Keratinocyte (primary cell): ENCODE measurements at regions not wholly inside any gene's neighbourhood (a gene's known extent, or its start where the extent isn't known, plus 50 kb on each side); places are given as distances from the start of the nearest gene placed in this dataset.

ENCODE experiments used
- DNase-seq: peaks from one replicate; pipeline ENCODE4 v3.0.0-alpha.2; 2011; ENCODE audit warnings: low read depth, missing footprints, low spot score
- FAIRE-seq: peaks from 2 replicates; lab custom pipeline; 2011; peaks lifted over from hg19 to GRCh38; lab: Jason Lieb, UNC
- H2AFZ ChIP-seq: 2 replicates; pipeline ENCODE4 v1.6.0; 2012; ENCODE audit warnings: low read length, control low read depth, inconsistent platforms; ENCODE audit not compliant: control insufficient read depth
- H3K27ac ChIP-seq: 2 replicates; pipeline ENCODE4 v1.5.1; 2011; ENCODE audit warnings: low read length; ENCODE audit not compliant: control insufficient read depth, insufficient read depth
- H3K27me3 ChIP-seq: 3 replicates; pipeline ENCODE4 v1.6.0; 2011; ENCODE audit warnings: low read length; ENCODE audit not compliant: control insufficient read depth, insufficient read depth; ENCODE audit errors: extremely low read depth
- H3K36me3 ChIP-seq, 2 experiments: 2 replicates in 1 of 2; 3 replicates in 1 of 2; pipeline ENCODE4 v1.5.1; 2011; ENCODE audit warnings: low read length in 2 of 2, mild to moderate bottlenecking in 1 of 2; ENCODE audit not compliant: control insufficient read depth in 2 of 2, insufficient read depth in 2 of 2; ENCODE audit errors: extremely low read depth in 1 of 2
- H3K4me1 ChIP-seq: 3 replicates; pipeline ENCODE4 v1.5.1; 2011; ENCODE audit warnings: low read length; ENCODE audit not compliant: control insufficient read depth, insufficient read depth; ENCODE audit errors: extremely low read depth
- H3K4me2 ChIP-seq: 3 replicates; pipeline ENCODE4 v1.6.0; 2011; ENCODE audit warnings: low read depth, low read length; ENCODE audit not compliant: control insufficient read depth, insufficient read depth; ENCODE audit errors: extremely low read depth
- H3K4me3 ChIP-seq, 3 experiments: fragments of 200-600 bp in 1 of 3; sonication (generic) in 1 of 3; 2 replicates in 2 of 3; 3 replicates in 1 of 3; pipeline ENCODE4 v1.5.1; 2011 to 2016; ENCODE audit warnings: low read length in 3 of 3, mild to moderate bottlenecking in 3 of 3, control low read depth in 2 of 3, inconsistent platforms in 1 of 3, low read depth in 1 of 3, mixed read lengths in 1 of 3, mixed run types in 1 of 3, moderate library complexity in 1 of 3; ENCODE audit not compliant: control insufficient read depth in 2 of 3, insufficient read depth in 2 of 3; ENCODE audit errors: extremely low read depth in 1 of 3
- H3K79me2 ChIP-seq: 2 replicates; pipeline ENCODE4 v1.6.0; 2012; ENCODE audit warnings: low read length; ENCODE audit not compliant: control insufficient read depth, insufficient read depth
- H3K9ac ChIP-seq: 3 replicates; pipeline ENCODE4 v1.6.0; 2011; ENCODE audit warnings: low read length; ENCODE audit not compliant: control insufficient read depth, insufficient read depth; ENCODE audit errors: extremely low read depth
- H3K9me1 ChIP-seq: 3 replicates; pipeline ENCODE4 v1.6.0; 2011; ENCODE audit warnings: low read length; ENCODE audit not compliant: control insufficient read depth, insufficient read depth; ENCODE audit errors: extremely low read depth
- H3K9me3 ChIP-seq: 2 replicates; pipeline ENCODE4 v1.5.1; 2012; ENCODE audit warnings: low read depth, low read length; ENCODE audit not compliant: control insufficient read depth
- H4K20me1 ChIP-seq: 3 replicates; pipeline ENCODE4 v1.6.0; 2011; ENCODE audit warnings: low read length; ENCODE audit not compliant: control insufficient read depth, insufficient read depth; ENCODE audit errors: extremely low read depth
- CTCF ChIP-seq, 3 experiments: IDR thresholded peaks in 1 of 3; conservative IDR thresholded peaks in 1 of 3; optimal IDR thresholded peaks in 1 of 3; 2 replicates in 2 of 3; 3 replicates in 1 of 3; pipeline versions ENCODE3 to v1.5.1; 2011; ENCODE audit warnings: low read length in 3 of 3, mild to moderate bottlenecking in 3 of 3, moderate library complexity in 2 of 3, control low read depth in 1 of 3, inconsistent platforms in 1 of 3; ENCODE audit not compliant: insufficient read depth in 2 of 3; ENCODE audit errors: extremely low read depth in 1 of 3
- EZH2 ChIP-seq: IDR thresholded peaks from one replicate; pipeline ENCODE4 v1.6.1; 2012; ENCODE audit warnings: inconsistent platforms, mild to moderate bottlenecking, low read length, moderate library complexity
- dilution Hi-C: fragments of 300-500 bp; cut with MboI; formaldehyde crosslinking; loops from one replicate; pipeline ENCODE4 v1.7.0; 2020; ENCODE audit warnings: low sequenced_read_pairs; ENCODE audit not compliant: extremely low pct_ligation_motif_present

- FAIRE-seq (no peak), DNase-seq (no peak)
- Histone ChIP-seq H3K9me1 (no peaks in the 10 kb centered on the region), H4K20me1 (no peaks in the 10 kb centered on the region), H3K4me3 (no peak overlapping the region), H3K9me3 (no peaks in the 10 kb centered on the region), H3K36me3 (no peaks in the 10 kb centered on the region), H3K4me1 (no peaks in the 10 kb centered on the region), H3K9ac (no peak overlapping the region), H3K27ac (no peak overlapping the region), H3K27me3 (no peaks in the 10 kb centered on the region), H3K79me2 (no peaks in the 10 kb centered on the region), H2AFZ (no peak overlapping the region), H3K4me2 (no peak overlapping the region)
- dilution Hi-C loops, result no loop called here
- TF ChIP-seq EZH2 (no peak), CTCF (optimal IDR thresholded peaks at IDR 0.05 in 1 of 3, IDR thresholded peaks at IDR 0.05 in 1 of 3, conservative IDR thresholded peaks at IDR 0.05 in 1 of 3; ENCODE audit: extremely low read depth in 1 of 3, insufficient read depth in 2 of 3, low read length in 3 of 3) (no peak)
These were observed 194.6 kb downstream of the CDH26 start for GRCh38 chr20:60152792-60153191.

- FAIRE-seq, result no peak
These were observed 202.4 kb downstream of the CDH26 start for GRCh38 chr20:60160451-60161145.

More at GRCh38 chr20:60160451-60161145, 202.4 kb downstream of the CDH26 start:
- Histone ChIP-seq H3K27ac (no peak overlapping the region), H3K4me2 (no peak overlapping the region), H3K27me3 (peaks cover 4% of the 10 kb centered on the region), H2AFZ (no peak overlapping the region), H3K4me3 (no peak overlapping the region), H3K9me3 (no peaks in the 10 kb centered on the region), H3K9me1 (no peaks in the 10 kb centered on the region), H3K9ac (no peak overlapping the region), H4K20me1 (no peaks in the 10 kb centered on the region), H3K36me3 (no peaks in the 10 kb centered on the region), H3K79me2 (no peaks in the 10 kb centered on the region), H3K4me1 (no peaks in the 10 kb centered on the region)
- TF ChIP-seq CTCF (optimal IDR thresholded peaks at IDR 0.05 in 1 of 3, IDR thresholded peaks at IDR 0.05 in 1 of 3, conservative IDR thresholded peaks at IDR 0.05 in 1 of 3; ENCODE audit: extremely low read depth in 1 of 3, insufficient read depth in 2 of 3, low read length in 3 of 3) (no peak), EZH2 (no peak)
- no peak for DNase-seq
- dilution Hi-C loops, result no loop called here
